HG02623 (cell line): ENCODE measurements at regions not wholly inside any gene's neighbourhood (a gene's known extent, or its start where the extent isn't known, plus 50 kb on each side); places are given as distances from the start of the nearest gene placed in this dataset.

ENCODE experiments used
- ATAC-seq: cut with Tn5 transposase; IDR thresholded peaks from one replicate; pipeline ENCODE4 v1.9.1; 2021; ENCODE audit warnings: moderate library complexity; ENCODE audit not compliant: unreplicated experiment

DNA sequence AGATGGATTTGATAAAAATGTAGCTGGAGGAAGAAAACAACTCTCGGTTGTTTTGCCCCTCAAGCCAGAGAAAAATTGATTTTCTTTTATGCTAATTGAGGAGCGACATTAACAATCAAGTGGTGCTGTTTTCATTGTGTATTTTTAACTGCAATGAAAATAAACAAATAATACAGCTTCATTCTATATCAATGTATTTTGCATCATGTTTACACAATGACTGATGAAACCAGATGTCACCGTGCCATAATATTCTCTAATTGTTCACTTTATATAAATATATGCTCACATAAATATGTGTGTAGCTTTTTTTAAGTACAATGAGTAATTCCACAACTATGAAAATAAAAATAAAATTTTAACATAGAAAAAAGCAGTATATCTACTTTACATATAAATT lies 139.0 kb upstream of the PRDM9 start:
- no peak for ATAC-seq

DNA sequence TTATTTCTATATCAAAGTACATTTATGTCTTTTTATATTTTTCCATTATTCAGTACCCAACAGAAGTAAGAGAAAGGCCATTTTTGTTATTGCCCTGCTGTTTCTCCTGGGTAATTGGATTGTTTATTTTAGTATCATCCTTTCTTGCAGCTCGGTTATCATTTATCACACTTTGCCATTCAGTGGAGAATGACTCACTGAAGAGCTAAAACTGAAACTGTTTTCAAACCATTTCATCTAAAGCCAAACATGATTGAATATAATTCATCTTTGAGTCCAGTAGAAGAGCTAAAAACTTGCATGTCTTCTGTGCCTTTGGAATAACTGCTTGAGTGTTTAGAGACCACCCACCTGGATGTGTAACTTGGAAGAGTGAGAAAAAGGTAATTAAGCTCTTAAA lies 139.5 kb upstream of the PRDM9 start:
- ATAC-seq, result no peak

DNA sequence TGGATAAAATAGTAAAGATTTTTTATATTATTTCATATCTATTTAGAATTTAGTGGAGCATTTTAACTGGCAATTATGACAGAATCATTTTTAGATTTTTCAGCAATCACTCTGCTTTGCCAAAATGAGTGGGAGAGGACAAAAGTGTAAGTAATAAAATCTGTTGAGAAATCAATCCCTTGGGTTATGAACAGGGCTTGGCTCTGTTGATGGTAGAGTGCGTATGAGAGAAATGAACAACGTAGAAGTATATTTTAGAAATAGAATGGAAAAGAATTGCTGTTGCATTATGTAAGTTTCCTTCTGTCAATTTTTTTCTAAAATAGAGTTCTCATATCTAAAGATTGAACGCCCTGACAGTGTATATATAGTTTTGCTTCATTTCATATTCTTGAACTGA lies 154.1 kb upstream of the PRDM9 start:
- ATAC-seq, result no peak

DNA sequence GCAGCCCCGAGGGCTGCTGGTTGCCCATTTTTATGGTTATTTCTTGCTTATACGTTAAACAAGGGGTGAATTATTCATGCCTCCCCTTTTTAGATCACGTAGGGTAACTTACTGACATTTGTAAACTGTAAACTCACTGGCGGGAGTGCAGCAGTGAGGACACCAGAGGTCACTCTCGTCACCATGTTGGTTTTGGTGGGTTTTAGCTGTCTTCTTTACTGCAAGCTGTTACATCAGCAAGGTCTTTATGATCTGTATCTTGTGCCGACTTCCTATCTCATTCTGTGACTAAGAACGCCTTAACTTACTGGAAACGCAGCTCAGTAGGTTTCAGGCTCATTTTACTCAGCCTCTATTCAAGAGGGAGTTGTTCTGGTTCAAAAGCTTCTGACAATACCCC lies 155.0 kb upstream of the PRDM9 start:
- no peak for ATAC-seq

DNA sequence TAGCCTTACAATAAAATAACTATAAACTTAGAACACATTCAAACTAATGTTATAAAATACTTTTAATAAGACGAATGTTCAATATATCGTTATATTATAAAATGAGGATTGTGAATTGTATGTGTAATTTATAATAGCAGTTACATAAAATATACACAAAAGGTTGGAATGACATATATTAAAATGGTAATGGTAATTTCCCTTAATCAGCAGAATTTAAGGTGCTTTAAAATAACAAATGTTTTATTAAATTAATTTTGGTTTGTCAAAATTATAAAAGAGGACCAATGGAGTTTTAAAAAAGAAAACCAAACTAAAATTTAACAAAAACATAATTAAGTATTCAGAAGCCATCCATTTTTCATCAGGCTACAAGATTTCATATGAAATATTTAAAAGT lies 164.3 kb upstream of the PRDM9 start:
- no peak for ATAC-seq

DNA sequence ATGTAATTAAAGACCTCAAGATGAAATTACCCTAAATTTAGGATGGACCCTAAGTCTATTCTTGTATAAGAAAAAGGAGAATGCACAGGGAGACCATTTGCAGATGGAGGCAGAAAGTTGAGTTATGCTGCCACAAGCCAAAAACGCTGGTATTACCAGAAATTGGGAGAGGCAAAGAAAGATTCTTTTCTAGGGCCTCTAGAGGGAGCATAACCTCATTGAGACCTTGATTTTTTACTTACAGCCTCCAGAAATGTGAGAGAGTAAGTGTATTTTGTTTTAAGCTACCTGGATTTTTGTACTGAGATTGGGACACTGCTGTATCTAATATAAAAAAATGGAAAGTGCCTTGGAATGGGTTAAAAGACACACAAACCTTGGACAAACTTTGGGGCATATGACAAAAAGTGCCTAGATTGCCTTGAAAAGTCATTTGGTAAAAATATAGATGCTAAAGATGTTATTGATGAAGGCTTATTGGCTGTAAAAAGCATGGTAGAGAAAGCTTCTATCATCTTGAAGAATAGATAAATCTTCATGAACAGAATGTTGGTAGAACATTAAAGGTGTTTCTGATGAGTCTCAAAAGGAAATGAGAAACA lies 174.7 kb upstream of the PRDM9 start:
- no peak for ATAC-seq

DNA sequence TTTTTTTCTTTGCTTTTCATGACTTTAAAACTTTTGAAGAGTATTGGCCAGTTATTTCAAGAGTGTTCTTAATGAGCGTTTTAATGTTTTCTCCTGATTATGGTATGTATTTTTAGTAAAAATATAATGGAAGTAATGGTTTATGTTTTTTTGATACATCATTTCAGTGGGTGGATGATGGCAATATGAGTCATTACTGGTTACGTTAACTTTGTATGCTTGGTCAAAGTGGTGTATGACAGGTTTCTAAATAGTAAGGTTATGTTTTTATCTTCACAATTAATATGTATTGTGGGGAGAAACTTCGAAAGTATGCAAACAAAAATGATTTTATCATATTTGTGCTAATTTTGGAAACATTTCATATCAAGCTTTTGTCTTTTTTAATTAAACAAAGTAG lies 176.7 kb upstream of the PRDM9 start:
- ATAC-seq, result no peak

DNA sequence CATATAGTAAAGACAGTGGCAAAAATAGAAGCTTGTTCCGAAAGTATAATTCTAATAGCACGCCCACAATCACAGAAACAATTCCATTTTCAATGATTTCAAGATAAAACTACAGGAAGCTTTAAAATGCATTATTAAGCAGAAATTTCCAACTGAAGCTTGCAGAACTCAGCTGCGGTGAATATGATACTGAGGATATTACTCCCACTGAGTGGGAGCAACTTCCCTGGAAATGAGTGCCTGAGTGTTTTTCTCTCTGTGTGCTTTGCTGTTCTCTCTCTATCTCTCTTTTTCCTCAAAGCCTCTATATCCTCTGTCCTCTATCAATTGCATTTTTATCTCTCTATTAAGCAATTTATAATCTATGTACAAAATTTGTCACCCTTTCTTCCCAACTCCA lies 187.5 kb upstream of the PRDM9 start:
- no peak for ATAC-seq

DNA sequence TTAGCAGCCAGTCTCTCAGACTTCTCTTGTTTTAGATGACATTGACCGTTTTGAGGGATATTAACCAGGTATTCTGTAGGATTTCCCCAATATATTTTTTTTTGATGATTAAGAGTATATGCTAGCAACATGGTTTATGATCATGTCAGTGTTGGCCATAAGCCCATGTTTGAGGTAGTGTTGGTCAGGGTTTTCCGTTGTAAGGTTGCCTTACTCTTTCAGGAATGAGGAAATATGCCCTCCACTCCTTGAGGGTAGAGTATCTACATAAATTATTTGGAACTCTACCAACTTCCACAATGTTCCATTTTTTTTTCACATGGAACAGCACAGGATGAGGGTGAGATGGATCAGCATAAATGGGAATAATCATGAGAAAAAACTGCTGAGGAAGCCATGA lies 188.4 kb upstream of the PRDM9 start:
- no peak for ATAC-seq

DNA sequence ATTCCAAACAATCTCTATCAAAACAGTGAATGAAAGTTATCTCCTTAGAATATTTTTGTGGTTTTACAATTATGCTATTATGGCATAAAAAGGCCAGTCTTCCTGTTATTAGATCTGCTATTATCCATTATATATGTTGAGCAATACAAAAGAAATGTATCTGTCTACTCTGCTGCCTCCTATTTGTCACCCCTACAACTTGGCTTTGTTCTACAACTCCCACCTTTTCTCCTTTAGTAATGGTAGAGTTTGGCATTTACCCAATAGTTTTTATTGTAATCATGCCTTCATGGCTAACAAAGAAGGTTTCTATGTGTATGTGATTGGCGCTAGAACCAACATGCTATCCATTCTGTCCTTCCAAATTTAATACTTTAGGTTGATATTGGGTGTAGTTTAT lies 189.2 kb upstream of the PRDM9 start:
- no peak for ATAC-seq

DNA sequence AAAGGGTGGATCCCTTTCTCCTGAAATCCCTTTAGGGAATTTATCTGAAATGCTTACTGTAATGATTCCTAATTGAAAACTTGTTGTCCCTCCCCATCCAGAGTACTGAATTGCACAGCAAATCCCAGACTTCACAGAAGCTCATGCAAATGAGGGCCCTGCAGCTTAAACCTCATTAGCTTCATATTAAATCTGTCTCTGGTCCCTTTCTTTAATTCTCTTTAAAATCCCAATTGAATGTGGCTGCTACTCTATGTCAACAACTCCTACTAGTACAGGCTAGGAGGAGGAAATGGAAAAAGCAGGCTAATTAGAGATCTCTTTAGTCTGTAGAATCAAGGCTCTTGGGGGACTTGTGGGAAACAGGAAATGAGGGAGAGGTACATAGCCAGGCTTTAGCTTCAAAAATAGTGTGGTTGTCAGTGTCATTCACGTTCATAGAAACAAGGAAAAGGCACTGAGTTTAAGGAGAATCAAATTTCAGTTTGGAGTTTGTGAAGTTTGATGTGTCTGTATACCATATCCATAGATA lies 191.3 kb upstream of the PRDM9 start:
- ATAC-seq, result no peak

DNA sequence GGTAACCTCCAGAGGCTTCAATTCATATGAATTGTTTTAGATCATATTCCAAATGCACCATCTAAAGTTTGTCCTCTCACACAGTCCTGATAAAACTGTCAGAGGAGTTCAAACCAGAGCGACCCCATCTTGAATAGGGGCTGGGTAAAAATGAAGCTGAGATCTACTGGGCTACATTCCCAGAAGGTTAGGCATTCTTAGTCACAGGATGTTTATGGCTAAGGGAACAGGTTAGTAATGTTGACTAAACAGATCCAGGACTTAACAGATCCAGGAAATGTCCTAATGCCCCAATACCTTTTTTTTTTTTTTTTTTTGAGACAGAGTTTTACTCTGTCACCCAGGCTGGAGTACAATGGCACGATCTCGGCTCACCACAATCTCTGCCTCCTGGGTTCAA lies 192.6 kb upstream of the PRDM9 start:
- no peak for ATAC-seq

DNA sequence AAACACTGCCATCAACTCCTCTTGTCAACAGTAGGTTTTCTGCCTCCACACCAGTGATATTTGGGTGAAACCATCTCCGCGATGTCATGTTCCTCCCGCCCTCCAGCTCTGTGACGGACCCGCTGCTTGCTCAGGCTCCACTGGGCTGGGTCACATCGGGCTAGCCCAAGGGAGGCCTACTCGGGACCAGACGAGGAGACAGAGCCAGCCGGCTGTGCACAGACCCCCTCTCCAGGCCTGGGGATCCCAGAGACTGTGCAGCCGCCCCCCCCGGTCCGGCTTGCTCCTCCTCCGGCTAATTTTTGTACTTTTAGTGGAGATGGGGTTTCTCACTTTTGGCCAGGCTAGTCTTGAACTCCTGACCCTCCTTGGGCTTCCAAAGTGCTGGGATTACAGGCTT lies 202.4 kb upstream of the PRDM9 start:
- no peak for ATAC-seq

DNA sequence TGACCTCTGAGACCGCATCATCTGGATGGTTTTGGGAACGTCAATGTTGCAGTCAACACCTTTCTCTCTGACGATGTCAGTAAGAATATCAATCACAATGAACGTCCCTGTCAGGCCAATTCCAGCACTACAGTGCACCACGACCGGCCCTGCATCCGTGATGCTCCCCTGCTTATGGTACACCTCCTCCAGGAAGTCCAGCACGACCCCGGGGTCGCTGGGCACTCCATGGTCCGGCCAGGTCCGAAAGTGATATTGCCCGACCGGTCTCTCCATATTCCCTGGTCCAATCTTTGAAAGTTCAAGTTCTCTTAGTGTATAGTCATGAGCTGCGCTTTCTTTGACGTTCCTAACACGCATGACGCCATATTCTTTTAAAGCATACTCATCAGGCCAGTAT lies 203.6 kb upstream of the PRDM9 start:
- no peak for ATAC-seq

DNA sequence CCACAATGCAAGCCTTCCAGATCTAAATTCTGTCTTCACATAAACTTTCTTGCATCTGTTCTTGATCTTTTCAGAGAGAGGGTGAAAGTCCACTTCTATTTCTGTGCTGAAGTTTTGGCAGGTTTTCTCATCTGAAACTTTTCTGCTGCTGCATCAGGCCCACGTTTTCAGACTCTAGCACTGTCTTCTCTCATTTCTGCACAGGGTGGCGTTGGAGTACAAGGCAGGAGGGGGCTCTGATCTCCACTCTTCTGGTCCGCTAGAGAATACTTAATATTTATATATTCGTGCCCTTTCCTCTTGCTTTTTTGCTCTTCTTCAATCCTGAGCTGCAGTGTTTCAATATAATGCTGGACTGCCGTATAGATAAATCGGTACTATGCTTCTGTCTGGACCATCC lies 204.0 kb upstream of the PRDM9 start:
- no peak for ATAC-seq

DNA sequence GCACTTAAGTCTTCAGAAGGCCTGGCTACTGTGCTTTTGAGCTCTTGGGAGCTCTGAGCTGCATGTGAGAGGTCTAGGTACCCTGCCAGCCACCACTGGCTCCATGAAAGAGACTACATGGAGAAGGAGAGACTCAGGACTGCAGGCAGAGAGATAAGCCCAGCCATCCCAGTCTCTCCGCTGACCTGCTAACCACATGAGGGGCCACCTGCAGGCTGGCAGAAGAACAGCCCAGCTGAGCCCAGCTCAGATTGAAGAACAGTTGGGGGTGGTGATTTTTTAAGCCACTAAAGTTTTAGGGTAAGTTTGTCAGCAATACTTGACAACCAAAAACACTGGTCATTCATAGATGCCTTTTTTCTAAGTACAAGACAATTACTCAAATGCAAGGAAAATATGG lies 205.0 kb upstream of the PRDM9 start:
- no peak for ATAC-seq

DNA sequence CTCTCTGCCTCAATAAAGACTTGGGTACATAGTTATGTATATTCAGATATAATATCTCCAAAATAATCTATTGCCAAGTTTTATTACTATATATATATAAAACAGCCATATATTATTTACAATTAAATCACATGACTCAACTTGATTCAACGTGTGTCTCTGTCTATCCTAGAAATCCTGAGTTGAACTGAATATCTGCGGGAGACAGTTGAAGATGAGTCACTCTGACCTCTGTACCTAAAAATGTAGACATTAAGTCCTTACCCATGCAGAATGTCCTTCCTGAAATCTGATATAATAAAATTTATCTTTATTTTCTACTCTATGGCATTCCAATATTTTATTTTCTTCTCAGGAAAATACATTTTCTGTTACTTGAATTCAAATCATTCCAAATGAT lies 218.2 kb upstream of the PRDM9 start:
- no peak for ATAC-seq

DNA sequence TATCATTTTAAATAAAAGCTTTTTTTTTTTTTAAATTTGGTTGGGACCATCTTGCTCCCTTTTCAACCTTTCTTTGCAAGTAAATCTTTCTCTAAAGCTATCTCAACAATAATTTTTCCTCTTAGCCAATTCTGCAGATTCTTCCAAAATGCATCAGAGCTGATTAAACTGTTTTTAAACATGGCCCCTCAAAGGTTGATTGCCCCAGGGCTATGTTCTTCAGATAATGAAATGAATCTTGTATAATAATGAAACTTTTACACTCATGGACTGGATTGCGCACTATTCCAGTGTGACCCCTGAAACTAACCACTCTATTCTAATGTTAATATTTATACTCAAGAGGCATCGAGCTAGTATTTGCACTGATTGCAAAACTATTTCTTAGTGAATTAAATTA lies 222.8 kb upstream of the PRDM9 start:
- no peak for ATAC-seq

DNA sequence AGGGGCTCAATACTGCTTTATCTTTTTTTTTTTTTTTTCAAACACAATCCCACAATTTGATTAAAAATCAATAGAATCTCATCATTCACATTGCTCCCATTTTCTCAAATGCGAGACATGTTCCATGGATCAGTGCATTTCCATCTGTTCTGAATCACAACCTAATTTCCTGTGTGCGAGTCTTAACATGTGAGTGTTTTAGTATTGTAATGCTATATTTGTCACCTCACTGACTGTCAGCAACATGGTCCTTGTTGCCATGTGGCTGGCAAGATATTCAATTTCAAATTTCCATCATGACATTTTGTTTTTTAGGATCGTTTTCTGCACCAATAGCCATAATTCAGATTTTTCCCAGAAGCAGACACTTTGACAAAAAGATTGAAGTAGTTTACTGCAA lies 233.2 kb upstream of the PRDM9 start:
- ATAC-seq, result no peak

DNA sequence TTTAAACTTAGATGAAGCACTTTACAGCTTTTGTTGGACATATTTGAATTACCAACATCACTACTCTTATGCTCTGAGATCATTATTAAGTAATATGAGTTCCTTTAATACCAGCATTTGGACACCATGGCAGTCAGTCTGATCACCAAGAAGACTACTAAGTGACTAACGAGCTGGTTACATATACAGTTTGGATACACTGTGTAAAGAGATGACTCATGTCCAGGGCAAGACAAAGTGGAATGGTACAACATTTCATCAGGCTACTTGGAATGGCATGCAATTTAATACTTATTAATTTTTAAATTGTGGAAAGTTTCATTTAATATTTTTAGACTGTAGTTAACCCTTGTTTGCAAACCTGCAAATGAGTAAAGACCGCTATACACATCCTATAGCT lies 237.4 kb upstream of the PRDM9 start:
- no peak for ATAC-seq

DNA sequence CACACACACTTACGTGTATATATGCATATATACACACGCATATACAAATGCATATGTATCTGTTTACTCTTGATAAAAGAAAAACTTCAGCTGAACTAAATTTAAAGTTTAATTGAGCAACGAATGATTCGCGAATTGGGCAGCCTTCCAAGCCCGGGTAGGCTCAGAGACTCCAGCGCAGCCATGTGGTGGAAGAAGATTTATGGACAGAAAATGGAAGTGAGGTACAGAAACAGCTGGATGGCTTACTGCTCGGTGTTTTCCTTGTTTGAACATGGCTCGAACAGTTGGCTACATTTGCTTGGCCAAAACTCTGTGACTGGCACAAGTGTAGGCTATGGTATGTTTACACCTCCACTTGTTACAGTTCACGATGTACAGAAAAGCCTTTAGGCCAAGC lies 239.3 kb upstream of the PRDM9 start:
- no peak for ATAC-seq

DNA sequence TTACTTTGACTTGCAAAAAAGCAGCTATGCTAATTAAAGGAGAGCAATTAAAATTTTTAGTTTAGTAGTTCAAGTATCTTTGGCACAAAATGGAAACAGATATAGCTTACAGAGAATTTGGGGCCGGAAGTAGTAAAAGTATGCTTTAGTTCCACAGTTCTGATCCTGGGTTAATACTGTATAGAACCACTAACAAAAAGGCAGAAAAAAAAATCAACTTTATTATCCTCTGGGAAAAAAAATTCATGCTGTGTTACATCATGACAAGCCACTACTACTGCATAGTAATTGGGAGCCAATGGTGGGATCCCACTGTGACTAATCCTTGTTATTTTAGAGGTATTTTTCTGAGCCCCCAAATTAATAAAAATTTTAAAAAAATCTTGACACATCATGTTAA lies 246.8 kb upstream of the PRDM9 start:
- ATAC-seq, result no peak

DNA sequence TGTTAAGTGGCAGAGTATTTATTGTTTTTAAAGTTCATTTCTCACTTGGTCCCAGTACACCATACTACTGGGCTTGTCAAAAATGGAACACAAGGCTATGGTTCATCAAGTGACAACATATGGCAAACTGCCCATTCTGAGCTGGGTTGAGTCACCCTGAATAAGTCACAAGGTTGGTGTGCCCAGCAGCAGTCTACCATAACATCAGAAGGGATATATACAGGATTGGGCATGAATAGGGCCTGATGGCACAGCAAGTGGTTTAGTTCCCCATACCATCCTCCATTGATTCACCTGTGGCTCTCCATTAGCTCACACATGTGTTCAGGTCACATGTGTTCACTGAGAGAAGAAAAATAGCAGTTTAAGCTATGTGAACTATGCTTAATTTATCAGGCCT lies 249.8 kb upstream of the PRDM9 start:
- ATAC-seq, result no peak
